HepG2 (cell line): ENCODE measurements at regions not wholly inside any gene's neighbourhood (a gene's known extent, or its start where the extent isn't known, plus 50 kb on each side); places are given as distances from the start of the nearest gene placed in this dataset.

Experiments
- ATAC-seq: fragments of 200-7000 bp; cut with Tn5 transposase; 3 replicates; pipeline ENCODE4 v1.9.1; 2020; ENCODE audit warnings: mild to moderate bottlenecking, moderate library complexity
- BruUV-seq: library from RNA; stranded (reverse); fragments of 400-500 nt; replicated peaks from 2 replicates; lab custom pipeline; 2021; lab: Mats Ljungman, UMichigan
- CTCF ChIA-PET: fragments of 300-600 bp; formaldehyde crosslinking; extraction: SDS; loops from one replicate; lab custom pipeline; 2021; ENCODE audit warnings: low total read pairs, inconsistent platforms, low intra/inter-chr PET ratio; lab: Yijun Ruan, JAX
- POLR2A ChIA-PET: fragments of 350-600 bp; sonication (Branson Sonifier 250); formaldehyde crosslinking; loops from one replicate; lab custom pipeline; 2020; ENCODE audit warnings: antibody characterized with exemption, inconsistent platforms; lab: Yijun Ruan, JAX
- DNase-seq: peaks from one replicate; pipeline ENCODE4 v3.0.0-alpha.2; 2015; ENCODE audit warnings: low spot score
- FAIRE-seq: peaks from 3 replicates; lab custom pipeline; 2011; peaks lifted over from hg19 to GRCh38; lab: Jason Lieb, UNC
- H2AFZ ChIP-seq: one replicate; pipeline ENCODE4 v1.6.1; 2011; ENCODE audit warnings: low read length, inconsistent platforms
- H3K27ac ChIP-seq: fragments of 300-600 bp; 3 replicates; pipeline ENCODE4 v1.8.0; 2011; ENCODE audit warnings: mixed run types, mild to moderate bottlenecking, mixed read lengths, low read length, inconsistent platforms; ENCODE audit not compliant: insufficient read depth; ENCODE audit errors: extremely low read length
- H3K27me3 ChIP-seq, 2 experiments: fragments of 200-600 bp in 1 of 2; 2 replicates in 1 of 2; 3 replicates in 1 of 2; pipeline versions ENCODE4 v1.6.0 to v1.8.0; 2011; ENCODE audit warnings: low read length in 2 of 2, mild to moderate bottlenecking in 2 of 2, moderate library complexity in 2 of 2, inconsistent platforms in 1 of 2; ENCODE audit not compliant: insufficient read depth in 2 of 2, control insufficient read depth in 1 of 2
- H3K36me3 ChIP-seq, 2 experiments: fragments of 200-600 bp in 1 of 2; replicated peaks in 1 of 2; 2 replicates in 1 of 2; 3 replicates in 1 of 2; pipeline versions ENCODE4 v1.5.1 to v1.8.0; 2011; ENCODE audit warnings: low read length in 2 of 2, inconsistent platforms in 1 of 2; ENCODE audit not compliant: insufficient read depth in 2 of 2, control insufficient read depth in 1 of 2
- H3K4me1 ChIP-seq: 2 replicates; pipeline ENCODE4 v1.5.1; 2012; ENCODE audit warnings: low read length, inconsistent platforms; ENCODE audit not compliant: insufficient read depth
- H3K4me2 ChIP-seq: 2 replicates; pipeline ENCODE4 v1.6.0; 2011; ENCODE audit warnings: low read depth, low read length, inconsistent platforms
- H3K4me3 ChIP-seq, 3 experiments: fragments of 200-600 bp in 1 of 3; sonication (generic), shearing (Covaris generic) in 1 of 3; replicated peaks in 1 of 3; 2 replicates each; pipeline ENCODE4 v1.5.1; 2011 to 2016; ENCODE audit warnings: low read length in 3 of 3, inconsistent platforms in 2 of 3, low read depth in 2 of 3, mild to moderate bottlenecking in 2 of 3, control low read depth in 1 of 3, mixed read lengths in 1 of 3; ENCODE audit not compliant: insufficient read depth in 1 of 3
- H3K79me2 ChIP-seq: one replicate; pipeline ENCODE4 v1.6.1; 2011; ENCODE audit warnings: low read length, inconsistent platforms; ENCODE audit not compliant: insufficient read depth
- H3K9ac ChIP-seq: 2 replicates; pipeline ENCODE4 v1.6.0; 2011; ENCODE audit warnings: mild to moderate bottlenecking, low read depth, low read length, inconsistent platforms; ENCODE audit not compliant: insufficient read depth
- H3K9me3 ChIP-seq: 2 replicates; pipeline ENCODE4 v1.5.1; 2012; ENCODE audit warnings: mild to moderate bottlenecking, low read length
- H4K20me1 ChIP-seq: 2 replicates; pipeline ENCODE4 v1.6.0; 2011; ENCODE audit warnings: inconsistent platforms, mild to moderate bottlenecking, low read length, moderate library complexity; ENCODE audit not compliant: insufficient read depth
- ZSCAN22 ChIP-seq: sonication (generic); formaldehyde crosslinking; IDR thresholded peaks from 2 replicates; pipeline ENCODE4 v1.4.0; 2020; ENCODE audit warnings: mild to moderate bottlenecking, missing genetic modification reagents
- WGBS: methylation state at CpG from one replicate; pipeline ENCODE4 v1.1.6; 2017; ENCODE audit warnings: low lambda C conversion rate; 5-methylcytosine and 5-hydroxymethylcytosine counted together
- in situ Hi-C: cut with HindIII; loops from 2 replicates; pipeline ENCODE4 v1.10.0; 2017; ENCODE audit warnings: low pct_unique_long_range_greater_than_20kb; ENCODE audit not compliant: extremely low pct_ligation_motif_present
- intact Hi-C: fragments of 100-400 bp; cut with micrococcal nuclease; formaldehyde crosslinking; loops from one replicate; pipeline ENCODE4 v1.10.0; 2022; ENCODE audit not compliant: unreplicated experiment
- TF ChIP-seq, protein P1 (sequence below), 2 experiments: fragments of 450-650 bp in 1 of 2; sonication (generic) in 1 of 2; formaldehyde crosslinking in 1 of 2; IDR thresholded peaks; 2 replicates each; pipeline versions ENCODE4 v1.6.1 to v1.8.0; 2016 to 2022; ENCODE audit warnings: antibody characterized with exemption in 1 of 2, mild to moderate bottlenecking in 1 of 2, missing genetic modification reagents in 1 of 2

DNA sequence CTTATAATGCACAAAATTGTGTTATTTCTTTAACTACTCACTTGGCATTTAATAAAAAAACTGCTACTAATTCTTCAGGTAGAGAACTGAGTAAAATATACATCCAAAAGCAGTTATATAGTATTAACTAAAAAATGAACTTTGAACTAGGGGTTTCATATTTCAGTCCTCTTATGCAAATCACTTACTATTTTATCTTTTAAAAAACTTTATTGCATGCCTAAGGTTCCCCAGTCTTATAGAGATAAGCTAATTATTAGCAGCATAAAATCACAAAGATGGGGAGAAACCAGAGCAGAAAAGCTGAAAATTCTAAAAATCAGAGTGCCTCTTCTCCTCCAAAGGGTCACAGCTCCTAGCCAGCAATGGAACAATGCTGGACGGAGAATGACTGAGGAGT lies 228.0 kb downstream of the CALCRL start:
- no peak for FAIRE-seq
- no peak overlapping the region for H3K4me3 ChIP-seq
- intact Hi-C loops, result no loop called here
- H2AFZ ChIP-seq, result no peak overlapping the region
- no peaks in the 10 kb centered on the region for H3K27me3 ChIP-seq
- H3K4me2 ChIP-seq, result no peak overlapping the region
- in situ Hi-C loops, result no loop called here
- TF ChIP-seq ZSCAN22 (CRISPR knock-in tag), result no peak
- TF ChIP-seq, protein P1, sequence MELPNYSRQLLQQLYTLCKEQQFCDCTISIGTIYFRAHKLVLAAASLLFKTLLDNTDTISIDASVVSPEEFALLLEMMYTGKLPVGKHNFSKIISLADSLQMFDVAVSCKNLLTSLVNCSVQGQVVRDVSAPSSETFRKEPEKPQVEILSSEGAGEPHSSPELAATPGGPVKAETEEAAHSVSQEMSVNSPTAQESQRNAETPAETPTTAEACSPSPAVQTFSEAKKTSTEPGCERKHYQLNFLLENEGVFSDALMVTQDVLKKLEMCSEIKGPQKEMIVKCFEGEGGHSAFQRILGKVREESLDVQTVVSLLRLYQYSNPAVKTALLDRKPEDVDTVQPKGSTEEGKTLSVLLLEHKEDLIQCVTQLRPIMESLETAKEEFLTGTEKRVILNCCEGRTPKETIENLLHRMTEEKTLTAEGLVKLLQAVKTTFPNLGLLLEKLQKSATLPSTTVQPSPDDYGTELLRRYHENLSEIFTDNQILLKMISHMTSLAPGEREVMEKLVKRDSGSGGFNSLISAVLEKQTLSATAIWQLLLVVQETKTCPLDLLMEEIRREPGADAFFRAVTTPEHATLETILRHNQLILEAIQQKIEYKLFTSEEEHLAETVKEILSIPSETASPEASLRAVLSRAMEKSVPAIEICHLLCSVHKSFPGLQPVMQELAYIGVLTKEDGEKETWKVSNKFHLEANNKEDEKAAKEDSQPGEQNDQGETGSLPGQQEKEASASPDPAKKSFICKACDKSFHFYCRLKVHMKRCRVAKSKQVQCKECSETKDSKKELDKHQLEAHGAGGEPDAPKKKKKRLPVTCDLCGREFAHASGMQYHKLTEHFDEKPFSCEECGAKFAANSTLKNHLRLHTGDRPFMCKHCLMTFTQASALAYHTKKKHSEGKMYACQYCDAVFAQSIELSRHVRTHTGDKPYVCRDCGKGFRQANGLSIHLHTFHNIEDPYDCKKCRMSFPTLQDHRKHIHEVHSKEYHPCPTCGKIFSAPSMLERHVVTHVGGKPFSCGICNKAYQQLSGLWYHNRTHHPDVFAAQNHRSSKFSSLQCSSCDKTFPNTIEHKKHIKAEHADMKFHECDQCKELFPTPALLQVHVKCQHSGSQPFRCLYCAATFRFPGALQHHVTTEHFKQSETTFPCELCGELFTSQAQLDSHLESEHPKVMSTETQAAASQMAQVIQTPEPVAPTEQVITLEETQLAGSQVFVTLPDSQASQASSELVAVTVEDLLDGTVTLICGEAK (IDR thresholded peaks at IDR 0.05), result peak; percentile 60; the same call in 1 of the 2 replicates
- TF ChIP-seq, protein P1 (CRISPR knock-in tag; IDR thresholded peaks at IDR 0.05), result no peak; the same call in 1 of the 2 replicates
- DNase-seq, result no peak
- no peak overlapping the region for H3K27ac ChIP-seq
- no peak overlapping the region for H3K9ac ChIP-seq
- ChIA-PET POLR2A (no interaction called here), CTCF (no interaction called here)
- no peaks in the 10 kb centered on the region for H3K4me1 ChIP-seq
- no peaks in the 10 kb centered on the region for H3K9me3 ChIP-seq
- no peaks in the 10 kb centered on the region for H3K79me2 ChIP-seq
- WGBS, result 0% methylated on average over 1 of the region's 1 CpG
- ATAC-seq, result no peak
- no peaks in the 10 kb centered on the region for H4K20me1 ChIP-seq
- H3K36me3 ChIP-seq, result no peaks in the 10 kb centered on the region
- BruUV-seq, result no TSS peak
